ENCODE measurements at regions not wholly inside any gene's neighbourhood (a gene's known extent, or its start where the extent isn't known, plus 50 kb on each side); places are given as distances from the start of the nearest gene placed in this dataset.
"Not testable (repeated sequence)": the region's sequence is repeated elsewhere in the genome, so short reads cannot be mapped to it uniquely, and the experiment has no call there.

GRCh38 chr18:55706898-55707297 lies 118.9 kb upstream of the TCF4 start:
- DNase-seq = peak; percentile 99

DNA sequence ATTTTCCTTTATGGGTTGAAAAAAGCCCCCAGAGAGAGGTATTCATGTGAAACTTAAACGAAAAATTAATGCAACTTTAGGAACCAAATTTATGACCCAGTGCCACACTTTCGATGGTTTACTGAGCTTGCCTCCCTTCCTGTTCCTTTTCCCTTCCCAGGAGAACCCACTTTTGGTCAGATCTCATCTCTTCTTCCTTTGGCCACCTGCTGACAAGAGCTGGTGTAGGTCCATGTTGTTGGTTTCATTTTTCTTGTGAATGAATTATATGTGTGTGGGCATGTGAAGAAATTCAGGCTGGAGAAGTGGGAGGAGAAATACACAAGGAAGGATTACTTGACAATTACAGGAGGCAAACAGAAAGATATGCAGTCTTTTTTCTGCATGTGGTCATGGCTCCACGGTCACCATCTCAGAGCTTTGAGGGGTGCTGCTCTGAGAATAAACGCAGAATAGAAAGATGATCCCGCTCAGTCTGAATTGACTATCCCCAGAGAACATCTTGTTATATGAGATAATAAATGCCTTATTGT lies 111.3 kb upstream of the TCF4 start:
- no peak for DNase-seq

GRCh38 chr18:55696811-55697210 lies 108.8 kb upstream of the TCF4 start:
- DNase-seq = peak; percentile 78

- DNase-seq = peak; percentile 63
Measured at GRCh38 chr18:55695091-55695490, 107.1 kb upstream of the TCF4 start.

- no peak for DNase-seq
Measured at GRCh38 chr18:55694291-55694690, 106.3 kb upstream of the TCF4 start.

DNA sequence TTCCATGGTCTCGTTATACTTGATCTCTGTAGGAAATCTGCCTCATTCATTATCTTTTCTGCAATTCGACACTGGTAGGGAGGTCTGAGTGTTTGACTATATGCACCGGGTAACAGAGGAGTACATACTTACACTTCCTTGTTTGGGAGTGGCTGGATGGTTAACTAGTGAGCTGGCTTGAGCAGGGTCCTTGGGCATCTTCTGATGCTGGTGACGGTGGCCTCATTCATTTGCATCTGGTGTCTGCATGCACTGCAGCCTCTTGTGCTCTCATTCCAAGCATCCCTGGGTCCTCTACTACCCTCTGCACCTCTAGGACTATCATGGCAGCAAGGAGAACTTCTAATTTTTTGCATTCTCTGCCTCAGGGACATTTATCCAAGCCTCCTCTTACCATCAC lies 100.0 kb upstream of the TCF4 start:
- peak; percentile 21 for DNase-seq

DNA sequence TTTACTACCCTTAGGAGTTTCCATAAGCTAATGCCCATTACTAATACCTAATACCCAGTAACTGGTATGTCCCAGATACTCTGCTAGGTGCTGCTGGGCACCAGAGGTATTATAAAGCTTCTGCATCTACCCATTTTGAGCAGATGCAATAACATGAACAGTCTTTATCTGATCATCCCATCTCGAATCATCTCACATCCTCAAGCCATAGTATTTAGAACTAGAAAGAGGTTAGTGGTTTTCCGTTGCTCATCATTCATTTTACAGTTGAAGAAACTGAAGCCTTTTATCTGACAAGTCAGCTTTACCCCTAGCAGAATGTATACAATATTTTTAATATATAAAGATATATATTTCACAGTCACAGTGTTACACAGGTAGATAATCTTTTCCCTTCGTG lies 99.1 kb upstream of the TCF4 start:
- no peak for DNase-seq

GRCh38 chr18:55685638-55686037 lies 97.6 kb upstream of the TCF4 start:
- DNase-seq = no peak

GRCh38 chr18:55672574-55673361 lies 84.8 kb upstream of the TCF4 start:
- no peak for DNase-seq

DNA sequence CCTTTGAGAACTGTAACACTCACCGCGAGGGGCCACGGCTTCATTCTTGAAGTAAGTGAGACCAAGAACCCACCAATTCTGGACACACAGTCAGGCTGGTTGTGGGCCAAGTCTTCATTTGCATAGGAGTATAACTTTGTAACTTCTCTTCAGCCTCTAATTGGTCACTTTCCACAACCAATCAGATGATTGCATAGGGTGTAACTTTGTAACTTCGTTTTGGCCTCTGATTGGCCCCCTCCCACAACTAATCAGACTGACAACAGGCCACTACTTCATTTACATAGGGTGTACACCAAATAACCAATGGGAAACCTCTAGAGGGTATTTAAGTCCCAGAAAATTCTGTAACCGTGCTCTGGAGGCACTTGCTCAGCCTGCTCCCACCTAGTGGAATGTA lies 77.5 kb upstream of the TCF4 start:
- no peak for DNase-seq

- DNase-seq = not testable (repeated sequence)
Measured at GRCh38 chr18:55664758-55665400, 76.9 kb upstream of the TCF4 start.

DNA sequence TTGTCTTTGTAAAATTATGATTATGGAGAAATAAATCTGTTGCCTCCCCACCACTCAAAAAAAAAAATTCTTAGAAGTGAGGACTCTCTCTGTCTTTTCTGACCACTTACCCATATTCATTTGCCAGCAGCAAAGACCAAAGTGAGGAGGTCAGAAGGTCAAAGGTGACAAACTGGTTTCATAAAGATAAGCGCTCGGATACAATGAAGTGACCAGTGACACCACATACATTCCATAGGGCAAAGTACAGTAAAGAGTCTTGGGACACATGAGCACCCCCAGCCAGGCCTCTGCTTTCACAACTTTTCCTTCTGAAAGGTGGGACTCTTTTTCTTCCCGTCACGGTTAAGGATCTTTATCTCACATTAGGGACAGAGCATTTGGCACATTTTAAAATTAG lies 75.9 kb upstream of the TCF4 start:
- no peak for DNase-seq

DNA sequence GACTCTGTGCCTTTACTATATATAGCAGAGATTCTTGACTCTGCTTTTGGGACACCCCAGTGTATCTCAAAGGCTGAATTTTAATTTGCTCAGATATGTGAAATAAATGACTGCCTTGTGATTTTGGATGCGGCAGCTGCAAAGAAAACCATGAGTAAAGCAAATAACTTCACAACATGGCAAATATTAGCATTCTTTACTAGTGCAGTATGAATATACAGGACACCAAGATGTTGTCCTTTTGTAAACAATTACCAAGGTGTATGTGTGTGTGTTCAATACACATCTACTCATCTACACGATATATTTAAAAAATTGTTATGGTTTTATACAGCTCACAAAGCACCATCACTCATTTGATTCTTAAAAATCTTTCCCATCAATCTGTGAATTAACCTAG lies 70.6 kb upstream of the TCF4 start:
- no peak for DNase-seq

DNA sequence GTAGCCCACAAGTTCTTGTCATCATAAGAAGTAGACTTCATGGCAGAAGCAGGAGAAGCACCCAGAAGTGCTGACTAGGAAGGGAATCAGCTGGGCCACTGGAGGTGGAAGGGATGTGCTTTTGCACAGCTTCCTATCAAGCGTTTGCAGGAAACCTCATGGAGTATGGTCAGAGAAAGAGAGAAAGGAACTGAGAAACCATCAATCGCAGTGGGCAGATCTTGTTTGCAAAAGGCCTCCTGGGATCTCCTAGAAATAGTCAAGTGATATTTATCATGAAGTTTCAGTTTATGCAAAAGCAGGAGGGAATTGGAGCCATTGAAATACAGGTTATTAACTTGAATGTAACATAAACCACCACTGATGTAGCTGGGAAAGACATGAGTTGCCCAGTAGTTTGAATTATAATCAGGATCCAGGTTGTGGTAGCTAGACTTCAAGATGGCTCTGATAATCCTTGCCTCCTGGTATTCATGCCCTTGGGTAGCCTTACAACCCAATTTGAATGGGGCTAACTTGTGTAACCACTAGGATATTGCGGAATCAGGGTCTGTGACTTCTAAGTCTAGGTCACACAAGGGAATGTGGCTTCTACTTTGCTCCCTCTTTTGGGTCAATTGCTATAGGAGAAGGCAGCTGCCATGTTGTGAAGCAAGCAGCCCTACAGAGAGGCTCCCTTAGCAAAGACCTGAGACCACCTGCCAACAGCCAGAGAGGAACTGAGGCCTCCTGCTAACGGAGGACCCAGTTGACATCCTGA lies 69.8 kb upstream of the TCF4 start:
- DNase-seq = no peak

GRCh38 chr18:55654986-55655385 lies 67.0 kb upstream of the TCF4 start:
- DNase-seq = no peak

DNA sequence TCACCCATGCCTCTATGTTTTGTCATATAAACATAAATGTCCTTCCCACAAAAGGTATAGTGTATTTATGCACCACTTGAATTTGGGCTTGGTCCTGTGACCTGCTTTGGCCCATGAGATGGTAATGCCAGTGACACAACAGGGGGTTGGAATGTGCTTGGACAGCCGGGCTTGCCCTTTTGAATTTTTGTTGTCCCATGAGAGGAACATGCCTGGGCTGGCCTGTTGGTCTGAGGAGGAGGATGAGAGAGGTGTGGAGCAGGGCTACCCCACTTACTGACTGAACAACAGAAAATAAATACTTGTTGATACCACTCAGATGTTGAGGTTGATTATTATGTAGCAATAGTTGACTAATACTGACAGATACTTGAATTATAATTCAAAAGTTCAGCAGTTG lies 63.2 kb upstream of the TCF4 start:
- peak; percentile 10 for DNase-seq

- DNase-seq = peak; percentile 43
Measured at GRCh38 chr18:55650363-55650870, 62.4 kb upstream of the TCF4 start.

- no peak for DNase-seq
Measured at GRCh38 chr18:55647331-55647730, 59.3 kb upstream of the TCF4 start.

GRCh38 chr18:55642191-55642590 lies 54.2 kb upstream of the TCF4 start:
- DNase-seq = no peak

GRCh38 chr18:55641486-55641885 lies 53.5 kb upstream of the TCF4 start:
- DNase-seq = peak; percentile 6

Data from fibroblast of skin of back (primary cell).